HUDEP-2 (cell line): ENCODE measurements at regions not wholly inside any gene's neighbourhood (a gene's known extent, or its start where the extent isn't known, plus 50 kb on each side); places are given as distances from the start of the nearest gene placed in this dataset.

Source experiments
- DNase-seq, 76 experiments: peaks; one replicate each; lab custom pipeline; 2025; ENCODE audit not compliant: unreplicated experiment in 76 of 76; lab: John Stamatoyannopoulos, UW

DNA sequence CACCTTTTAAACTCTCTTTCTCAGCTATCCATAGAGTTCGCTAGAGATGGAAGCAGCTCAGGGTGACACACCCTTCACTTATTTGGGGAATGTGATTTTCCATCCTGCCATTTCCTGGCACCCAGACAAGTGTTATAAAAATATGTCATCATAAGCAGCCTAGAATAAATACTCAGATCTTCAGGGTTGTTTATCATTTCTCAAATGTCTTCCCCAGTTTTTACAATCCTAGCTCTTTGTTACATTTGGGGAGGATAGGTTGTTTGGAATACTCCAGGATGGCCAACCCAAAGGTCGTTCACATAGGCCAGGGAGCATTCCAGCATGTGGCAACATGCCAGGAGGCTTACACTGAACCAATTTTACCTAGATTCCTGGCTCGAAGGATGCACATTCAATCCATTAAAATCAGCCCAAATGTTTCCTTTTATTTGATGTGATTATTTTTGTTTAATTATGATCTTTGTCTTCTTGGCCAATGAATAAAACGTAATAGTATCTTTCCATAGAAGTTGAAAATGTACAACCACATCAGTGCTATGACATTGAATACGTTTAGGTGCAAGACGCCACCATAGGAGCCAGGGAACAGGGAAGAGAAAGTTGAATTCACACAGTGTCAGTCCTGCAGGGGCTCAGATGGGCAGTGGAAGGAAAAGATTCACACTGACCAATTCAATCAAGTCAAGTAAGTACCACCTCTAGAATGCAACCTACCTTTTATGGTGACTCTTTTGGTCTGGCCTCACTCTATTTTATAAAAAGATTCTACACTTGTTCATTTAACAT is 537.7 kb upstream of the MDFIC2 start:
- DNase-seq = no peak

DNA sequence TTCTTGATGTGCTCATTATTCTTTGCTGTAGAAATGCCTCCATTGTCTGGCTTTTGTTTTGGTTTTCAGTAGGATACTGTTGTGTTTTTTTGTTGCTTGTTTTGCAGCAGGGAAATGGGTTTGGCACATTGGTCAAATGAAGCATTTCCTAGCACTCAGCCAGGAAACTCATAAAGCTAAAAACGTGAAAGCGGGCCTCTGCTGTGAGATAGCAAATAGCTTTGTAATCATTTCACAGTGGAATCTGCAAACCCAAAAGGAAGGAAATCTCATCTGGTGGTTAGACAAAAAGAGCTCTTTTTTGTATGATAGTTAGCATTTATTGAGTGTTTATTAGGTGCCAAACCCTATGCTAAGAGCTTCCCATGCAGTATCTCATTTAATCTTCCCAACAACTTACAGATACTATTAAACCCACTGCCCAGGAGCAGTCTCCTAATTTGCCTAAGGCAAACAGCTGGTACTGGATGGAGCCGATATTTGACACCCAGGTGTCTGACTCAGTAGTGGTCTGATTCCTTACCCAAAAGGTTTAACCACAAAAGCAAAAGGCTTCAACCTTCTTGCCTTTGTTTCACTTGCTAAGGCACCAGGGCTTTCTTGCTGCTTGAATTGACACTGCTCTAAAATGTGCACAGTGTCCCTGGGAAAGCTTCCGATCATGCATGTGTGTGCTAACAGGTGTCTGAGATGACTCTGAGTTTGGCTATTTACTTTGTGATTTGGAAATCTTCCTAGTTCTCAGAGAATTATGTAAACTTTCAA is 527.9 kb upstream of the MDFIC2 start:
- no peak for DNase-seq

DNA sequence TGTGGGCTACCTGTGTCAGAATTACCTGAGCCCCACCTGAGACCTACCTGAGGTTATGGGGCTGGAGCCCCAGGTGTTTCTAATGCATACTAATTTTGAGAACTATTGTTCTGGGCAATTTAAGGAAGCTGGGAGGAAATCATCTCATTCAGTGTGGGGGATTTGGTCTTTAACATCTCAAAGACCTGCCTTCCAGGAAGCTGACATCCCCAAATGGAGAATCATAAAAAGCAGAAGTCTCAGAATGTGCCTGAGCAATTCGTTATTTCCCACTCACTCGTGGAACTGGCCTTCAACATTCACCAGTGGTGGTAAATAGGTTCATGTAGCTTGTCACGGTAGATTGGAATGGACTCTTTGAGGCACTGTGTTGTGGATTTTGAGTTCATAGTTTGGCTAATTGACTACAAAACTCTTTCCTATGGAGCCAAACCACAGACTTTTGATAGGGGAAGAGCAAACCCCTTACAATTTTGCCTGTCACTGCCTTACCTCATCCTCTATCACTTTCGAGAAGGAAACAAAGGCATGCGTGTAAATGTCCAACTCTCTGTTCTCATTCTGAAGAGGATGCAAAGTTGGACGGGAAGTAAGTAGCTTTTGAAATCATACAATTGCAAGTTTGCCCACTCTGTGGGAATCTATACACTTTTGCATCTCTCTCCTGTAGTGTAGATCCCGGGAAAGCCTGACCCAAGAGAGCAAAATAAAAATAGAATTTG is 521.0 kb upstream of the MDFIC2 start:
- no peak for DNase-seq

DNA sequence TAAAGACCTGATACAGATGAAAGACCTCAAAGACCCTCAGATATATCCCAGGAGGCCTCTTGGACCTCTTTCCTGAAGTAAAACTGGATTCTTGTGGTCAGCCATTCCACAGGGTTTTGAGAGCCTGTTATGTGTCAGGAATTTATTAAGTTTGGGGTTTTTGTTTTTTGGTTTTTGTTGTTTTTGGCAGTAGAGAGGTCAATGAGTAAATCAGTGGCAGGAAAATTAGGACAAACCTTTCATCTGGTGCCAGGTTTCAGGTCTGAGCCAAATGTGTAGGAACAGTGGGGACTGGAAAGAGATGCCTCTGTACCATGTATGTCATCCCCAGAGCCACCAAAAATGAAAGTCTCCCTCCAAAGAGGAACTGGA is 520.4 kb upstream of the MDFIC2 start:
- no peak for DNase-seq

DNA sequence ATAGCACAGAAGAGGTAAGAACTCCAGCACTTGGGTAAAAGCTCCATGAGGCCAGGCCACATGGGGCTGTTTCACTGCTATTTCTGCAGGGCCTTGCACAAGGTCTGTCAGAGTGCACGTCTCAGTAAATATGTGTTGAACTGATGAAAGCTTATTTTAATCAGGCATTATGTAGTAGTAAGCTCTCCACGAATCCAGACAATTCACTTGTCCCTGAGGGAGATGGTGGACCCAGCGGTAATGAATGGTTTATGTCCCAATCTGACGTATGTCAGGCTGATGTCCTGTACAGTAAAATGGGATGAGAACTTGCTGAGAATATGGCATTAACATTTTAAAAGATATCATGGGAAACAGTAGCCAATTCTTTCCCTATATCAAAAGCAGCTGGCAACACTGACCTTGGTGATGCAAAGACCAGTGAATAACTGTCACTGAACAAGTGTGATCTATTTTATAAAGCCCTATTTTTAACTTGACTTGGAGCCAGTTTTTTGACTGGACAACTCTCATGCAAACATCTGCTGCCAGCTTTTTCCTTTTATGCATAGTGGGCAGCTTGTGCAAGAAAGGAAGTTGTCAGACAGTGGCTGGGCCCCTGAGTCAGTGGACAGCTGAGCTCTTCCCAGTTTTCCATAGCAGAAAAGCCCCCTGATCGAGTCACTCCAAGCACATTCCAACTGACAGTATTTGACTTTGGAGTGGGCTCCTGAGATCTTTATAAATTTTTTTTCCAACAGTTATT is 519.8 kb upstream of the MDFIC2 start:
- DNase-seq = no peak

DNA sequence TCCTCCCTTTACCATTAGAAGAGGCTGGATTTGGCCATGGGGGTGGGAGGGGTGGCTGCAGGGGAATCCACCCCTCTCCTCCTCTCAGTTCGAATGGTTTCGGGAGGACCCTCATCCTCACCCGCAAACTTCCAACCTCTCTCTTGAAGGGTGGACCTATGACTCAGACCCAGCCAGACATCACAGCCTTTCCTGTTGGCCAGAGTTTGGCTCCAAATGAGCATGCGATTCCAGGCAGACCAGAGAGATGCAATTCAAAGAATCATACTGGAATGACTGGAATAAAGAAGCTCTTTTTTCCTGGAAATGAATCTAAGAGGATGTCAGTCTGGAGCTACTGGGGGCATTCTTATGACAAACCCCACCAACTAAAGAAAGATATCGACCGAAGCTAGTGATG is 516.7 kb upstream of the MDFIC2 start:
- no peak for DNase-seq

DNA sequence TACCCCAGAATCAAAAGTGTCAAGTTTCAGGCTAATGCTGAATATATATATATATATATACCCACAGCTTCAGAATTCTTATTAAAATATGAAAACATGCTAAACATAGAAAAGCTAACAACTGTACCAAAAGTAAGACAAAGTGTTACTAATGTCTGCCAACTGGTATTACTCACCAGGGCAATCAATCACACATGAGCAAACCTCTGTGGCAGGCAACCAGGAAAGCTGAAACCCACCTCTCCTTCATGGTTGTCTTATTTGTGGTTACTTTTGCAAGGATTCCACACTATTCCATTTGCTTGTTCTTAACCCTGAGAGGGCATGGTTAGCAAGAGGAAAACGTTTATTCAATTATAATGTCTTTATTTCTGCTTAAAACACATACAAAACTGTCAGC is 512.3 kb upstream of the MDFIC2 start:
- DNase-seq = no peak

DNA sequence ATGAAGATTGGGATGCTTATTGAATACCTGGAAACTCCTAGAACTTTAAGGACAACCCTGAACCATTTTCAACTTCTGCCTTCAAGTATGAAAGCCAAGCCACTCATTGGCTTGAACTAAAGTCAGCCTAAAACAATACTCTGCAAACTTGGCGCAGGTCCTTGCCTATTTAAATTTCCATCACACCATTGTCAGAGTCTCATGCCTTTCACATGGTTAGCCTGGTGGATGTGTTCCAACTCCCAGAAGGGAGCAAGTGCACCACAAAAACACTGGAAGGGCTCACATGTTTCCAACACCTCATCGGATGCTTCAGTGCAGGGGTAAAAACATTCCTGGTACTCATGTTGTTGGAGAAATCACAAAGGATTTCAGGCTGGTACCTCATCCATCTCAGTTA is 511.6 kb upstream of the MDFIC2 start:
- DNase-seq = no peak

DNA sequence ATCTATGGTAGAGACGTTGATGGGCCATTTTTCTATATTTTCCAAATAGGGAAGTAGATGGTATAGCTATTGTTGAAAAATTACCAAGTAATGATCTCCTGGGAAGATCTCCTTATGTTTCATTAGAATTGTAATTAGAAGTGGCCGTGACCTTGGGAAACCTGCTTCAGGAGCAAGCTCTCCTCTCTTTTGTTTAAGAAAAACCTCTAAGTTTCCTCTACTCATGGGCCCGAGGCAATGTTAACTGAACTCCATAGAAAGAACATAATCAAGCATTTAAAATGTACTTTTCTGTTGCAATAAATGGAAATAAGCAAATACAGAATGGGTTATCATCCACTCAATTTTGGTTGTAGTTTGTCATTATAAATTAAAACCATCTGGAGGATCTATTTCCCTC is 511.2 kb upstream of the MDFIC2 start:
- no peak for DNase-seq

DNA sequence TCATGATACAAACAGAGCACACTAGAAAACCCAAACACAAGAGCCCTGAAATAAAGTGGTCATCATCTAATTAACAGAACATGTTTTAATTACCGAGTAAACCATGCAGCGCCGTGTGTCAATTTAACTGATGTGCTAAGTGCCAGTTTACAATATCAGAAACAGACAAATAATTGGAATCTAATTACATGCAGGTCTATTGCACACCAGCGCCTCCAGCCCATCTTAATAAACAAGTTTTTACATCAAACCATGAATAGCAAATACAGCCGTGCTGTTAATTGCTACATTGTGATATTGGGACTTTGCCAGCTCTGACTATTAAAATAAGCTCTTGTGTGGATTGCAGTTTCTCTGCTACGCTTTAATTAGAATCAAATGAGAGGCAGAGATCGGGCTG is 510.2 kb upstream of the MDFIC2 start:
- no peak for DNase-seq

DNA sequence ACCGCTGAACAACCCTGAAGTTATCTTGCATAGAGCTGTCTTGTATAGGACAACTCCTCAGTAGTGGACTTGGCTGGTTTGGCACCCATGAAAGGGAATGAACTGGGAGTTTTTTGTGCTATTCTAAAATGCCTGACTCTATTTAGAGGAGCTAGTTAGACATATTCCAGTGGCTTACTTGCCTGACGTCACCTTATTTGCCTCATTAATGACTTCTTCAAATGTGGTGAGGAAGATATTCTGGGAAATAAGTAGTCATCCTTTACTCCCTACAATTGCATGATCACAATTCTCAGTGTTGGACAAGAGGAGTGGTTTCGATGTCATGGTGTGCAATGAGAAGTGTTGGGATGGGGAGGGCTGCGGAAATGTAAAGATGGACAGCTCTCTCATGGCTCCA is 509.2 kb upstream of the MDFIC2 start:
- DNase-seq = no peak

DNA sequence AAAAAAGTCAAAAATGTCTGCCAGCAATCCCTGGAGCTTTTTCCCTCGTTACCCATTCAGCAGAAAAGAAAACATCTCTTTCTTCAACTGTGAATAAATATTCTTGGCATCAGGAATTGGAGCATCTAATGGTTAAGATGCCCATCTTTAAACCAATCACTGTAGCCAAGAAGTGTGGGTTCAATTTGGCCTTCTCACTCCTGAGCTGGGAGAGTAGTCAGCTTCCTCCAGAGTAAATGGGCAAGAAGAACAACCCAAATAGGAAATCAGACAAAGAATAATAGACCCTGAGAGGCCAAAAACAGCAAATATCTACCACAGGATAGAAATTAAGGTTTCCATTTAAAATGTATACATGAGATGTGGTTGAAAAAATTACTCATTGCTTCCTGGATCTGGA is 508.0 kb upstream of the MDFIC2 start:
- no peak for DNase-seq

DNA sequence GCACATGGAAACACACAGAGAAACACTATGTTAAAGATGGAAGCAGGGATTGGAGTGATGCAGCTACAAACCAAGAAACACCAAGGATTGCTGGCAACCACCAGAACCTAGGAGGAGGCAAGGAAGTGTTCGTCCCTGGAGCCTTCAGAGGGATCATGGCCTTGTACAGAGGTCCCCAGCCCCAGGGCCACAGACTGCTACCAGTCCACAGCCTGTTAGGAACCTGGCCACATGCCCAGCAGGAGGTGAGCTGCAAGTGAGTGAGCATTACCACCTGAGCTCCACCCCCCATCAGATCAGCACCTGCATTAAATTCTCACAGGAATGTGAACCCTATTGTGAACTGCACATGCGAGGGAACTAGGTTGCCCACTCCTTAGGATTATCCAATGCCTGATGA is 505.7 kb upstream of the MDFIC2 start:
- DNase-seq = no peak

DNA sequence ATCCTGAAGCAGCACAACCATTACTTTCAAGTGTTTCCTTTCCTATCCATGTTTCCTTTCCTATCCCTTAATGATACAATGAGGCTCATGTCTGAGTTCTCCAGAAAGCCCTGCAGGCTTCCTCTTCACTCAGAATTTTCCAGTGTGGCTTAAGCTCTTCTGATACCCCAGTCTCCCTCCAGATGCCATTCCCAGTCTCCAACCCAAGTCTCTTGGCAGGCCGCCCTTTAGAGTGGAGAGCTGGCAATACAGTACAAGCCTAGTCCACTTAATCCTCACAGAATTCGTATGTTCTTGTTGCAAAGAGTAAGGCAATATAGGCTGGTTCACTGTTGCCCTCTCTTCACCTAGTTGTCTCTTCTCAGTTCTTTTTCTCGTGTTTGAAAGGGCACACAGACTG is 503.9 kb upstream of the MDFIC2 start:
- DNase-seq = no peak

DNA sequence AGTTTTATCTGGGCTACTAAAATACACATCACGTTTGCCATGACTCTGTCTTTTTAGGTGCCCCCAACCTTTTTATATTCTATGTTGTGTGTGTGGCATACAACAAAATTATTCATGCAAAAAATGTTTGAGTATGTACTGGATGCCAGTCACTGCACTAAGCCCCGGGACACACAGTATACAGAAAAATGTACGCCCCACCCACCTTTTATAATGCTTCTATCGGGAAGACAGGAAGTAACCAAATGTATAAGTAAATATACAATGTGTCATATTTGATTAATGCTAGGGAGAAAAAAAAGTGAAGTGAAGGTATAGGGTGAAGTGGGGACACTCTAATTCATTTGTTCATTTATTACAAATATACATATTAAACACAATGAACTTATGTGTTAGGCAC is 503.4 kb upstream of the MDFIC2 start:
- no peak for DNase-seq

DNA sequence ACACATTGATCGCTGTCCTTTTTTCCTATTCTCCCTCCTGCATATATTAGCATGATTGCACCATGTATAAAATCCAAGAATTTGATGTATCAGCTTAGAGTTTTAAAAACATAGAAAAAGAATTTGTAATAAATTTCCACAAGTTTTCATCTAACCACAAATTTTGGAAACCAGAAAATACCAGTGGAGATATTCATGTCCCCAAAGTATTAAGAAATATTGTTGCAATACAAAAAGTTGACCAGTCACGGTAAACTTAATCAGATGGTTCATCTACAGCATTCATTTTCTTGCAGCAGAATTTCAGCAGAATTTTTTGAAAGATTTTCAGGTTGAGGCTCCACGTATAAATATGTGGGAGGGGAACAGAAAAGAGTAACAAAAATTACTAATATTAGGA is 500.9 kb upstream of the MDFIC2 start:
- no peak for DNase-seq

DNA sequence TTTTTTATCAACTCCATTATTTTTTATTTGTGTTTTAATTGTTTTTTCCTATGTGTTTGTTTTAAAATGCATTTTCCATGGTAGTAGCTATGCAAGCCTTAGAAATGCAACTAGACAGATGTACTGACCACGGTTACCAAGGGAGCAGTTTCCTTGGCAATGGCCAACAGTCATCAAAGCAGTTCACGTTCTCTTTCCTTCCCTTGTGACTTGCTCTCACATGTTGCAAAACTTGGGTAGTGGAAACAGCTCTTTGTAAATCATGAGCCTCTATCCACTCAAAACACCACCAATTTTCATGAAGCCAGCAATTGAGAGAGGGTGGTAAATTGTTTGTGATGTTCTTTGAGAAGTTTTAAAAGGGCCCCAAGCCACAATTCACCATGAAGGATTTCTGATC is 499.4 kb upstream of the MDFIC2 start:
- no peak for DNase-seq

DNA sequence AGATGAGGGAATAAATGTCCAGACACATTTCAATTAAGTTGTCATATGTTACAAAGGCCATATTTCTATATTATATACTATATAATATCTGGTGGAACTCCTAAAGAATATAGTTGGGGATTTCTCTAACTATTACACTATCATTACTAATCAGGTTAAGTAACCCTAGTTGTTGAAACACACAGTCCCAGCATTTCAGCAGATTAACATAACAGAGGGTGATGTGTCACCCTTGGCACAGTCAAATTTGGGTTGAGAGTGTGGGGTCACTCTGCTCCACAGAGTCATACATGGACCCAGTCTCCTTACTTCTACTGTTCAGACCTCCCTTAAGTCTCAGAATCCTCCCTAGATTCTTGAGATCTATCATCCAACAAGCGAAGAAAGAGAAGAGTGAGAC is 496.4 kb upstream of the MDFIC2 start:
- no peak for DNase-seq

DNA sequence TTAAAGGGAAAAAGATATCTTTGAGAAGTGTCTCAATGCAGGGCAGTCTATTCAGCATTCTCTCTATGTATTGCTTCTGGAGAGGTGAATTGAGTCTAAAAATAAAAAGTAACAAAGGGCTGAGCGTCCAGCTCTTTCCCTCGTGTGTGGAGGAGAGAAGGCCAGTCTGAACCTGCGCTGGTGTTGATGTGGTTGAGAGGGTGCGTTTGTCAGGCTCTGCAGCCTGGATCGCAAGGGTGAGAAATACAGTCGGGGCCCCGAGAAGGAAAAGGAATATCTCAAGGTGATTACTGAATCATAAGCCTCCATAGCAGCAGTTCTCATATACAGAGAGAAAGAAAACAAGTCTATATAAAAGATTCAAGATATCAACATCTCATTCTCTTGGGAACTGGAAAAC is 494.1 kb upstream of the MDFIC2 start:
- DNase-seq = no peak

DNA sequence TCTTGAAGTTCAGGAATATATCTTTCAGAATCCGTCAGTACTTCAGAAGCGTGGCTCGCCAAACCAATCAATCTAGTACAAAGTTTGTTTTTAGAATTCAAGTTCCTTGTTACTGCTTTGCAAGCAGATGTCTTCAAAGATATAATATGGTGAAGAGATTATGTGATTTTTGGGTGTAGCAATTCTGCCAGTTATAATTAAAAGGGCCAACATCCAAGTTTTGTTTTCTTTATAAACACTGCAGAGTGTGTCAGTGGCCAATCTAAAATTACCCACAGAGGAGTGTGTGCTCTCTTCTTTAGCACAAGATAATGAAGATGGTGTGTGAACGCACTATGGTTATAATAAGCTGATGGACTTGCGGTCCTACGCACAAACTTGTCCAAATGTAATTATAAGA is 493.6 kb upstream of the MDFIC2 start:
- DNase-seq = no peak
